ENCODE measurements at regions not wholly inside any gene's neighbourhood (a gene's known extent, or its start where the extent isn't known, plus 50 kb on each side); places are given as distances from the start of the nearest gene placed in this dataset.

DNA sequence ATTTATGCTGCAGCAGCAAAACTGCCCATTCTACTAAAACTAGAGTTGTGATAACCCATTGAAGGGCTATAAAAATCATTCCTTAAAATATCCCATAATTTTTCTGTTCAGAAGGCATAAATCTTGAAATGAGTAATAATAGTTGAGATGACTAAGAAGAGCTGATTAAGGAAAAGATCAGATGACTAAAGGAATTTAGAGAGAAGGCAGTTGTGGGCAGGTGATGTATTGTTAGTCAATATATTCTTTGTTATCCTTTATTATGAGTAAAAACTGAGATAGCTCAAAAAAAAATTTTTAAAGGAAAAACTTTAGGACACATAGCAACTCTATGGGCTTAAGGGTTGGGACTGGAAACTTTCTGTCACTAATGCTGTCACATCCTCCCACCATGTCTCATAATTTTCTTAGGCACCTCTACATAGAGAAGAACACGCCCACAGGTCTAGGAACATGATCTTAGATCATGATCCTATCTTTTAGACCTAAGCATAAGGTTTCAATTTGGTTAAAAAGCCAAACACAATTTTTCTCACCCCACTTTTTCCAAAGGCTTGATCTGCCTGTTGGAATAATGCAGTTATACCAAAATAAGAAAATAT lies 597.5 kb upstream of the MEF2C start:
- DNase-seq (ENCODE audit: low spot score) = no peak

GRCh38 chr5:89478851-89479250 lies 595.9 kb upstream of the MEF2C start:
- no peak for DNase-seq (ENCODE audit: low spot score)

DNA sequence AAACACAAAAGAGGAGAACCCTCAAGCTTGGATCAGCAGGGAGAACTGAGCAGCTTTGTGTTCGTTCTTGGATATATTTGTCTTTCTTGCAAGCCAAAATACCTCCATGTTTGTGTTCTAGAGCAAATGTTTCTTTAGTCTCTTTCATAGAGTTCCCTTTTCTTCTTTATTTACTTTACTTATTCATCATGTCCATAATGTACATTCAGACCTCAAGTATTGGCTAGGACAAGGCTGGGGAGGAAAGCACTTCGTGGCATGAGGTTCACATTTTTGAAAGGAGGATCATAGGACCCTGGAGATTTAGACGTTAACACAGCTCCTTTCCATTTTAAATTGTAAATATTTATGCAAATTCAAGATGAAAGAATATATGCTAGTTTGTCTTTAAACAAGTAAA lies 590.2 kb upstream of the MEF2C start:
- DNase-seq (ENCODE audit: low spot score) = no peak

- no peak for DNase-seq (ENCODE audit: low spot score)
These were observed 588.6 kb upstream of the MEF2C start for GRCh38 chr5:89471541-89471940.

GRCh38 chr5:89471115-89471514 lies 588.1 kb upstream of the MEF2C start:
- DNase-seq (ENCODE audit: low spot score) = no peak

DNA sequence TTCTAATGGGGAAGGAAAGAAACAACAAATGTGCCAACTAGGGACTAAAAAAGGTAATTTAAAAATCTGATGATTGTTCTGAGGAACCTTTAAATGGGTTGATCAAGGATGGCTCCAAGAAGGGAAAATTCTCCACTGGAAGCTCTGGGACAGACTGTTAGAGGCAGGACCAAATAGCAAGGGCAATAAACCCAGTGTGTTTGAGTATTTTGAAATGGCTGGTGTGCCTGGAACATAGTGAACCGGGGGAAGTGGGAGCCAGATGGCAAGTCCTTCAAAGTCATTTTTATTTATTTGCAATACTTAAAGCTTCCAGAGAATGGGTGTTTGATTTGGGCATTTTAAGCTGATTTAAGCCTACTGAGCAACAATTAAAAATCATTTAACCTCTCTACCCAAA lies 587.7 kb upstream of the MEF2C start:
- no peak for DNase-seq (ENCODE audit: low spot score)

- DNase-seq (ENCODE audit: low spot score) = no peak
These were observed 575.3 kb upstream of the MEF2C start for GRCh38 chr5:89458332-89458656.

DNA sequence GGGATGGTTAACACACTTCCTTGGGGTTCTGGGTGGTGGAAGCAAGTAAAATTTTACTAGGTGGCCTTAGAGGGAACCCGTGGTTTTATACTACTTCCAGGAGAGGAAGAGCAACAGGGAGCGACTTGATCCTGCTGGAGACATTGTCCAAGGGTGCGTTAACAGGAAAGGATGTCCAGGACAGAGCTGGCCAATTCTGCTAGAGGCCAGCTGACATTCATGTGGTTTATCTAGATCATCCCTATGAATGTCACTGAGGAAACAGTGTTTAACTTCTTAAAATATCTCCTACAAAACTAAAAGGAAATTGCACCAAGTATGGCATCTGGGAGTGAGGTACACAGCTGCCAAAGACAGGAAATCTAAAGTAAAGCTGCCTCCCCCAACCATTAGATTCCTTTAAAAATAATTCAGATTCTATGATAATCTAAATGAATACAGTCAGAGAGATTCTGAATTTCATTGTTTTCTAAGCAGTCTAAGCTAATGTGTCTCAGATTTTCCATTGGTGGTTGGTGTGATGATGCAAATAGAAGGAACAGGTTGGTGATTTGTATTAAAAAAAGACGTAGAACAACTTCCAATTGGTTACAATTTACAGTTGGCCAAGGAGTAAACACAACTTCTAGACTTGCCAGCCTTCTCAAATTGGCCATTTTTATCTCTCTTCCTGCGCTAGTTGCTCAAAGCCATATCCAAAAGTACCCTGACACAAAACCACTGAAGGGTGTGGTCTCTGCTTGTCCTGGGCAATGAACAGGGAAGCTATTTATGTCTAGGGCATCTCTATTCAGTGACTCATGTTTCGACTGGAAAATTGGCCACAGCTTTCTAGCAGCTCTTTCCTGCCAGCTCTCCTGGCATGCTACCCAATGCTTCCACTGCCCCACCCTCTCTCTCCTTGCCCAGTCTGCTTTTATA lies 574.7 kb upstream of the MEF2C start:
- no peak for DNase-seq (ENCODE audit: low spot score)

DNA sequence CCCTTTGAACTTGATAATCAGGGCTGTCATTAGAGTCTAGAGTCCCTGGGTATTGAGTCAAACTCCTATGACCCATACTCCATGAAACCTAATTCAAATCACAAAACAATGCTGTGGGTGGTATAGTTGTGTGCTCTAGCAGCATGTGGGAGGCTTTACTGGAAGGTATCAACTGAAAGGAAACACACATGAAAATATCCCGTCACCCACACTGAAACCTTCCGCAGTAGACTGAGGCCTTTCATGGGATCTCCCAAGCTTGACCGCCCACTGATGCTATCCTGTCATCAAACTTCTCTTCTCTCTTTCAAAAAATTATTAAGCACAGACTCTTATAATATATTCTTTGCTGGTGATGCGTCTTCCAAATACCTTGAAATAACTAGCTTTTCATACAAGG lies 569.1 kb upstream of the MEF2C start:
- no peak for DNase-seq (ENCODE audit: low spot score)

DNA sequence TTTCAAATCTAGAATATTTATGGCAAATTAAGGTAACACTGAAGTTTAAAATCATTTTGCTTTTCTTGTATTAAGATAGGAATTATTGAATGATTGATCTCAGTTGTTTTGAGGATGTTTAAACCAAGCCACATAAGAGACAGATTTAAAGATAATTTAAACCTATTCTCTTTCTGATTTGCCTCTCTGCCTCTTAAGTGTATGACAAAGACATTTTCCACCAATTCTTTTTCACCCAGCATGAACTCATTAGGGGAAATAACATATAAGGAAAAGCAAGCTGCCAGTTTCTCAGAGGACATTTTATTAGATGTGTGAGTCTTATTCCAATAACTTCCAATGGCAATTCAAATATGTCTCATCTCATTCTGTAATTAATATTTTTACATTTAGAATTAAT lies 568.3 kb upstream of the MEF2C start:
- DNase-seq (ENCODE audit: low spot score) = no peak

DNA sequence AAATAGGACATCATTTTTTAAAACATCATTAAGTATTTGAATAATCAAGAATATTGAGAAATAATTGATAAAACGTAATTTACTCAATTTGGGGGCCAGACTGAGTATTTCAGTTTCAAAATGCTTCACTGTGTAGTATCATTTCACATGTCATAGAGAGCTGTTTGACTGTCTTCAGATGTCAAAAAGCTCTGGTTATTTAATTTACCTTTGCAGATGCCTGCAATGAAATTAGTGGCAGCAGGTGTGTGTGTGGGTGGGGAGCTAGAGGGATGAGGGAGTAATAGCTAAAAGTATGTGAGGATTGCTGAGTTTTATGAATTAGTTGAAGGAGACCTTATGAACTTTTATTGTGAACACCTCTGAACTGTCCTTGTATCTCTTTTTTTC lies 567.2 kb upstream of the MEF2C start:
- DNase-seq (ENCODE audit: low spot score) = no peak

DNA sequence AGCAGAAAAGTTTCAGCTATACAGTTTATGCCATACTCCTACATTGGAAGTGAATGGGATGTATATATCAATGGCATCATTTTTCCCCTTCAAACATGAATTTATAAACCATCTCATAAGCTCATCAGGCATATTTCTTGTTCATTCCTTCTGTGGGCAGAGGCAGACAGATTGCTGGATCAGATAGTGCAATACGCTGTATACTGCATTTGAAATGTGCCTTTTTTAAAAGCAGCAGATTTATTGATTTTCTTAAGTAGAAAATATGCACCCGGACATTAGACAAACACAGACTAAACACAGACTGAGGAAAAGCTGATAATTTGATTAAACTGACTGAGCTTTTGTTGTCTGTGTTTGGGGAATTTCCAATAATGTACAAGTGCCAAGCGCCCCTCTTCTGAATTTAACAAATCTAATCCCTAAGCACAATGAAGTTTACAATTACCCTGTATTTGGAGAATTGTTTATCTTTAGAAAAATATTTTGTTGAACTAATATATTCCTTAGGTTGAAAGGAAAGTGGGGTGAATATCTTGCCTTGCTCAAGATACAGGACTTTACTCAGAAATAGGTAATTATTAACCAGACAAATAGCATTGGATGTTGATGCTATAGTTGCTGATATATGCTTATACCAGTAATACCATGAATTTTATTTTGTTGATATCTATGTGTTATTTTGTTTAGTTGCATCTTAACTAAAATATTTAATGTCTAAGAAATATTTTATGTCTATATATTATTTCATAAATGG lies 566.6 kb upstream of the MEF2C start:
- no peak for DNase-seq (ENCODE audit: low spot score)

DNA sequence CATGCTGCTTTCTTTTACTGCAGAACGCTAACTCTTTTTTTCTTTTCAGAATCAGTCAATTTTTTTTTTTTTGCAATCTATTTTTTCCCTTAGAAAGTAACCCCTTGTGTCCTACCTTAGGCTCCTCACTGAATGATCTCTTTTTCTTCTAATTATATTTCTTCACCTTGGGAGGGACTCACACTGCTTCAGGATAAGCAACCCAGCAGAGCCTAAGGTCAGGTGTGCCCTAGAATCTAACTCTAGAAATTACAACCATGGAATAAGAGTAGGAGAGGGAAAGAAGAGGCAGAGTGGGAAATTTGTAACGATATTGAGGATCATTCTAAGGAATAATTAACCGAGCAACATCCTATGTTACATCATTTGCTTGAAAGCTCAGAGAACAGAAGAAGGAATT lies 564.0 kb upstream of the MEF2C start:
- DNase-seq (ENCODE audit: low spot score) = no peak

GRCh38 chr5:89445106-89445745 lies 562.2 kb upstream of the MEF2C start:
- no peak for DNase-seq (ENCODE audit: low spot score)

- no peak for DNase-seq (ENCODE audit: low spot score)
These were observed 561.1 kb upstream of the MEF2C start for GRCh38 chr5:89444088-89444487.

GRCh38 chr5:89443508-89443907 lies 560.5 kb upstream of the MEF2C start:
- DNase-seq (ENCODE audit: low spot score) = no peak

DNA sequence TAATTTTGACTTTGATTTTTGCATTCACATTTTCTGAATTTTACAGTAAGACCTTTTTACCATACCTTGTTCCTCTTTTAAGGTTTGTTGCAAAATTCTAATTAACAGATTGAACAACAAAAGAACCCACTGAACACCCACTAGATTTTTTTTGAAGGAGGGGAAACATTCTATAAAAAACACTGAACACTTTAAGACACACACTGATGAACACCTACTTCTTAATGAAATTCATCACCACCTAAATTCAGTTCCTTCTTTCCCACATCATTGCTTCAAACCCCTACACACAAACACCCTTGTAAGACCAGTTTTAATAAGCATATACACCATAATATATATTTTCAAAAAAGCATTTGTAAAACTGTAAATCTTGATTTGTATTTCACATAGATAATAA lies 559.0 kb upstream of the MEF2C start:
- no peak for DNase-seq (ENCODE audit: low spot score)

- no peak for DNase-seq (ENCODE audit: low spot score)
These were observed 557.7 kb upstream of the MEF2C start for GRCh38 chr5:89440670-89441069.

GRCh38 chr5:89437450-89438435 lies 554.8 kb upstream of the MEF2C start:
- DNase-seq (ENCODE audit: low spot score) = no peak

- DNase-seq (ENCODE audit: low spot score) = no peak
These were observed 553.5 kb upstream of the MEF2C start for GRCh38 chr5:89436464-89436863.

- DNase-seq (ENCODE audit: low spot score) = no peak
These were observed 552.4 kb upstream of the MEF2C start for GRCh38 chr5:89435347-89435746.

Measured in mesenteric fat pad (tissue), 1 donor.